OCI-LY3 (cell line): ENCODE measurements at regions not wholly inside any gene's neighbourhood (a gene's known extent, or its start where the extent isn't known, plus 50 kb on each side); places are given as distances from the start of the nearest gene placed in this dataset.

ENCODE experiments used
- H2AFZ ChIP-seq: fragments of 200-600, 300-600 bp; shearing (Covaris generic); 2 replicates; pipeline ENCODE4 v1.6.0; 2014; ENCODE audit warnings: antibody characterized with exemption, low read depth, low read length
- H3K27ac ChIP-seq: fragments of 200-600, 300-600 bp; sonication (generic); 2 replicates; pipeline ENCODE4 v1.5.1; 2014; ENCODE audit warnings: mild to moderate bottlenecking, low read length, moderate library complexity, mixed read lengths
- H3K27me3 ChIP-seq: fragments of 200-600, 300-600 bp; sonication (generic); 2 replicates; pipeline ENCODE4 v1.6.1; 2014; ENCODE audit warnings: low read depth, low read length, mixed read lengths
- H3K36me3 ChIP-seq: fragments of 200-600, 300-600 bp; sonication (generic); replicated peaks from 2 replicates; pipeline ENCODE3; 2014; ENCODE audit warnings: low read depth, low read length, mixed read lengths
- H3K4me1 ChIP-seq: fragments of 300-600, 200-600 bp; sonication (generic); 2 replicates; pipeline ENCODE4 v1.6.1; 2014; ENCODE audit warnings: low read length, mixed read lengths
- H3K4me2 ChIP-seq: fragments of 200-600, 300-600 bp; sonication (generic); 2 replicates; pipeline ENCODE4 v1.6.1; 2014; ENCODE audit warnings: low read length, mixed read lengths
- H3K4me3 ChIP-seq: fragments of 300-600, 200-600 bp; sonication (generic); 2 replicates; pipeline ENCODE4 v1.5.1; 2014; ENCODE audit warnings: antibody characterized with exemption, mild to moderate bottlenecking, low read length, moderate library complexity
- H3K79me2 ChIP-seq: fragments of 300-600, 200-600 bp; shearing (Covaris generic); 2 replicates; pipeline ENCODE4 v1.6.1; 2014; ENCODE audit warnings: mild to moderate bottlenecking, low read length, mixed read lengths
- H3K9ac ChIP-seq: fragments of 300-600, 200-600 bp; shearing (Covaris generic); 2 replicates; pipeline ENCODE4 v1.6.0; 2014; ENCODE audit warnings: mild to moderate bottlenecking, low read length, moderate library complexity
- H3K9me3 ChIP-seq: fragments of 200-600, 300-600 bp; shearing (Covaris generic); 2 replicates; pipeline ENCODE4 v1.6.1; 2014; ENCODE audit warnings: low read length, mixed read lengths; ENCODE audit not compliant: insufficient read depth
- H4K20me1 ChIP-seq: fragments of 200-600, 300-600 bp; sonication (generic); 2 replicates; pipeline ENCODE4 v1.6.1; 2016; ENCODE audit warnings: low read length, mixed read lengths; ENCODE audit not compliant: insufficient read depth
- CTCF ChIP-seq: fragments of 200-600, 300-600 bp; sonication (generic); IDR thresholded peaks from 2 replicates; pipeline ENCODE4 v1.5.1; 2014; ENCODE audit warnings: antibody characterized with exemption, low read length, low read depth
- EZH2phosphoT487 ChIP-seq: fragments of 200-600 bp; shearing (Covaris generic); IDR thresholded peaks from 2 replicates; pipeline ENCODE4 v1.6.1; 2018; ENCODE audit warnings: antibody characterized with exemption, mixed run types, low read depth

- no peaks in the 10 kb centered on the region for H3K36me3 ChIP-seq
- H3K79me2 ChIP-seq, result no peaks in the 10 kb centered on the region
- TF ChIP-seq EZH2phosphoT487 (no peak), CTCF (no peak)
- no peaks in the 10 kb centered on the region for H4K20me1 ChIP-seq
- H3K4me2 ChIP-seq, result no peak overlapping the region
- no peak overlapping the region for H3K4me3 ChIP-seq
- H2AFZ ChIP-seq, result no peak overlapping the region
- H3K4me1 ChIP-seq, result 0 out of 2 replicates have a peak, but pooled peaks cover 2% of the 10 kb centered on the region
- no peak overlapping the region for H3K9ac ChIP-seq
- H3K27me3 ChIP-seq, result no peaks in the 10 kb centered on the region
- H3K27ac ChIP-seq, result no peak overlapping the region
- no peaks in the 10 kb centered on the region for H3K9me3 ChIP-seq
These were observed 332.8 kb upstream of the C11orf87 start for GRCh38 chr11:109089144-109089543.

- H3K4me1 ChIP-seq, result 0 out of 2 replicates have a peak, but pooled peaks cover 2% of the 10 kb centered on the region
- no peaks in the 10 kb centered on the region for H3K36me3 ChIP-seq
- H2AFZ ChIP-seq, result no peak overlapping the region
- TF ChIP-seq EZH2phosphoT487 (no peak), CTCF (no peak)
- no peak overlapping the region for H3K4me2 ChIP-seq
- H3K27me3 ChIP-seq, result no peaks in the 10 kb centered on the region
- H3K79me2 ChIP-seq, result no peaks in the 10 kb centered on the region
- H3K9me3 ChIP-seq, result no peaks in the 10 kb centered on the region
- no peak overlapping the region for H3K9ac ChIP-seq
- H4K20me1 ChIP-seq, result no peaks in the 10 kb centered on the region
- no peak overlapping the region for H3K27ac ChIP-seq
- no peak overlapping the region for H3K4me3 ChIP-seq
These were observed 328.6 kb upstream of the C11orf87 start for GRCh38 chr11:109093354-109093753.

GRCh38 chr11:109096266-109096665 is 325.7 kb upstream of the C11orf87 start:
- H3K27me3 ChIP-seq, result no peaks in the 10 kb centered on the region
- no peaks in the 10 kb centered on the region for H3K9me3 ChIP-seq
- no peak overlapping the region for H3K9ac ChIP-seq
- no peaks in the 10 kb centered on the region for H3K79me2 ChIP-seq
- no peak overlapping the region for H3K4me3 ChIP-seq
- no peak overlapping the region for H3K4me2 ChIP-seq
- no peaks in the 10 kb centered on the region for H3K4me1 ChIP-seq
- no peaks in the 10 kb centered on the region for H3K36me3 ChIP-seq
- no peaks in the 10 kb centered on the region for H4K20me1 ChIP-seq
- no peak overlapping the region for H3K27ac ChIP-seq
- no peak for TF ChIP-seq CTCF
- no peak for TF ChIP-seq EZH2phosphoT487
- H2AFZ ChIP-seq, result no peak overlapping the region

GRCh38 chr11:109106151-109106906 is 315.7 kb upstream of the C11orf87 start:
- H3K27me3 ChIP-seq, result no peaks in the 10 kb centered on the region
- no peak overlapping the region for H2AFZ ChIP-seq
- no peaks in the 10 kb centered on the region for H3K79me2 ChIP-seq
- H3K27ac ChIP-seq, result no peak overlapping the region
- H3K9ac ChIP-seq, result no peak overlapping the region
- no peaks in the 10 kb centered on the region for H4K20me1 ChIP-seq
- no peaks in the 10 kb centered on the region for H3K9me3 ChIP-seq
- H3K4me3 ChIP-seq, result no peak overlapping the region
- TF ChIP-seq EZH2phosphoT487, result no peak
- no peak for TF ChIP-seq CTCF
- no peaks in the 10 kb centered on the region for H3K36me3 ChIP-seq
- H3K4me2 ChIP-seq, result no peak overlapping the region
- H3K4me1 ChIP-seq, result no peaks in the 10 kb centered on the region
